ENCODE measurements at regions not wholly inside any gene's neighbourhood (a gene's known extent, or its start where the extent isn't known, plus 50 kb on each side); places are given as distances from the start of the nearest gene placed in this dataset.

GRCh38 chr13:57224414-57224813, 57.4 kb downstream of the PRR20E start:
- intact Hi-C loops (cut with micrococcal nuclease; ENCODE audit: unreplicated experiment) = no loop called here
- Histone ChIP-seq H3K27me3 (ENCODE audit: insufficient read depth, low read depth) (no peaks in the 10 kb centered on the region), H3K9me3 (ENCODE audit: insufficient read depth, low read depth) (no peaks in the 10 kb centered on the region), H2AFZ (no peak overlapping the region), H3K36me3 (ENCODE audit: low read depth) (no peaks in the 10 kb centered on the region), H3K4me3 (no peak overlapping the region), H3K79me2 (ENCODE audit: low read depth) (no peaks in the 10 kb centered on the region), H3K4me2 (no peak overlapping the region), H3K9me2 (ENCODE audit: insufficient read depth) (no peaks in the 10 kb centered on the region), H3K4me1 (replicated peaks; ENCODE audit: insufficient read depth) (no peaks in the 10 kb centered on the region), H3F3A (ENCODE audit: insufficient read depth, low read depth) (no peaks in the 10 kb centered on the region), H3K27ac (no peak overlapping the region), H4K20me1 (ENCODE audit: insufficient read depth) (no peaks in the 10 kb centered on the region)
- ChIA-PET CTCF (no interaction called here), POLR2A (ENCODE audit: unreplicated experiment) (no interaction called here)
- DNase-seq = no peak
- no TSS peak for BruUV-seq (replicated peaks)
- TF ChIP-seq EZH2 (IDR thresholded peaks at IDR 0.05; ENCODE audit: low read depth) = no peak
- no peak for TF ChIP-seq CTCF (conservative IDR thresholded peaks at IDR 0.05)

DNA sequence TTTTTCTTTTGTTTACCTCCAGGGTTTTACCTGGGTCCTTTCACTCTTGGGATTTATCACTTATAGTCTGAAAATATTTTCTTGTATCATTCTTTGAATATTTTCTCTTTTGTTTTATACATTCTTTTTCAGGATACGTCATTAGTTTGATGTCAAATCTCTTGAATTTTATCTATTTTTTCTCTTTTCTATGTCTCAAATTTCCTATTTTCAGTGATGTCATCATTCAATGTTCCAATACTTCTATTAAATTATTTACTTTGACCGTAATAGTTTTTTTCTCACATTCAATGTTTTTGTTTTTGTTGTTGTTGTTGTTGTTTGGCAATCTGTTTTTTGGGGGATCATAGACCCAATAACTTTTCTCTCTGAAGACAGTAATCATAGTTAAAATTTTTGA, 83.5 kb downstream of the PRR20E start:
- H3K36me3 ChIP-seq (ENCODE audit: low read depth) = no peaks in the 10 kb centered on the region
- no TSS peak for BruUV-seq (replicated peaks)
- no peak overlapping the region for H3K4me2 ChIP-seq
- H3K4me1 ChIP-seq (replicated peaks; ENCODE audit: insufficient read depth) = no peaks in the 10 kb centered on the region
- H3K9me2 ChIP-seq (ENCODE audit: insufficient read depth) = no peaks in the 10 kb centered on the region
- H3K9me3 ChIP-seq (ENCODE audit: insufficient read depth, low read depth) = no peaks in the 10 kb centered on the region
- no peak overlapping the region for H3K27ac ChIP-seq
- intact Hi-C loops (cut with micrococcal nuclease; ENCODE audit: unreplicated experiment) = no loop called here
- TF ChIP-seq CTCF (conservative IDR thresholded peaks at IDR 0.05) (no peak), EZH2 (IDR thresholded peaks at IDR 0.05; ENCODE audit: low read depth) (no peak)
- H4K20me1 ChIP-seq (ENCODE audit: insufficient read depth) = no peaks in the 10 kb centered on the region; the same call in 1 of the 2 replicates
- ChIA-PET CTCF (no interaction called here), POLR2A (ENCODE audit: unreplicated experiment) (no interaction called here)
- no peak overlapping the region for H3K4me3 ChIP-seq
- DNase-seq = no peak
- no peaks in the 10 kb centered on the region for H3F3A ChIP-seq (ENCODE audit: insufficient read depth, low read depth)
- H3K27me3 ChIP-seq (ENCODE audit: insufficient read depth, low read depth) = no peaks in the 10 kb centered on the region
- H3K79me2 ChIP-seq (ENCODE audit: low read depth) = no peaks in the 10 kb centered on the region
- no peak overlapping the region for H2AFZ ChIP-seq

DNA sequence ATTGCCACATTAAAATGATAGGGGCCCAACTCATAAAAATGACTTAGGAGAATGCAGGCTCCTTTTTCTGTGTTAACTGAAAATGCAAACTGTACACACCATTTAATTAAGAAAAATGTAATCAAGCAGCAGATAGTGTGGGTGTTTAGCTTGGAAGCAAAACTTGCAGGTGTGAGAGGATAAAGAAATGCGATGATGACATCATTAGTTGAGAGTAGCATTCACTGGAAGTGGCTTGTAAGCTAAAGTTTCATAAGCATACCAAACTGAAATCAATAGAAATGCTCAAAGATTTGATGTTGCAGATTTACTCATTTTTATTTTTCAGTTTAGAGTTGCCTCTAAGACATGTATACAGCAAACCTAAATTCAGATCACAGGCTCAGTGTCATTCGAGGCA, 86.6 kb downstream of the PRR20E start:
- ChIA-PET POLR2A (ENCODE audit: unreplicated experiment) (interaction anchor here (0.6 kb wide), 1 partner anchor 50 kb away, joined by 7 read pairs; no protein-coding TSS in a partner anchor), CTCF (no interaction called here)
- no peak for TF ChIP-seq EZH2 (IDR thresholded peaks at IDR 0.05; ENCODE audit: low read depth)
- TF ChIP-seq CTCF (conservative IDR thresholded peaks at IDR 0.05) = no peak
- Histone ChIP-seq H3K4me1 (replicated peaks; ENCODE audit: insufficient read depth) (no peaks in the 10 kb centered on the region), H2AFZ (no peak overlapping the region), H3K36me3 (ENCODE audit: low read depth) (no peaks in the 10 kb centered on the region), H4K20me1 (ENCODE audit: insufficient read depth) (no peaks in the 10 kb centered on the region; the same call in 1 of the 2 replicates), H3K4me2 (no peak overlapping the region), H3F3A (ENCODE audit: insufficient read depth, low read depth) (no peaks in the 10 kb centered on the region), H3K27me3 (ENCODE audit: insufficient read depth, low read depth) (no peaks in the 10 kb centered on the region), H3K9me3 (ENCODE audit: insufficient read depth, low read depth) (no peaks in the 10 kb centered on the region), H3K27ac (no peak overlapping the region), H3K4me3 (no peak overlapping the region), H3K9me2 (ENCODE audit: insufficient read depth) (no peaks in the 10 kb centered on the region), H3K79me2 (ENCODE audit: low read depth) (no peaks in the 10 kb centered on the region)
- intact Hi-C loops (cut with micrococcal nuclease; ENCODE audit: unreplicated experiment) = no loop called here
- no peak for DNase-seq
- BruUV-seq (replicated peaks) = no TSS peak
